ENCODE measurements at regions not wholly inside any gene's neighbourhood (a gene's known extent, or its start where the extent isn't known, plus 50 kb on each side); places are given as distances from the start of the nearest gene placed in this dataset.

DNA sequence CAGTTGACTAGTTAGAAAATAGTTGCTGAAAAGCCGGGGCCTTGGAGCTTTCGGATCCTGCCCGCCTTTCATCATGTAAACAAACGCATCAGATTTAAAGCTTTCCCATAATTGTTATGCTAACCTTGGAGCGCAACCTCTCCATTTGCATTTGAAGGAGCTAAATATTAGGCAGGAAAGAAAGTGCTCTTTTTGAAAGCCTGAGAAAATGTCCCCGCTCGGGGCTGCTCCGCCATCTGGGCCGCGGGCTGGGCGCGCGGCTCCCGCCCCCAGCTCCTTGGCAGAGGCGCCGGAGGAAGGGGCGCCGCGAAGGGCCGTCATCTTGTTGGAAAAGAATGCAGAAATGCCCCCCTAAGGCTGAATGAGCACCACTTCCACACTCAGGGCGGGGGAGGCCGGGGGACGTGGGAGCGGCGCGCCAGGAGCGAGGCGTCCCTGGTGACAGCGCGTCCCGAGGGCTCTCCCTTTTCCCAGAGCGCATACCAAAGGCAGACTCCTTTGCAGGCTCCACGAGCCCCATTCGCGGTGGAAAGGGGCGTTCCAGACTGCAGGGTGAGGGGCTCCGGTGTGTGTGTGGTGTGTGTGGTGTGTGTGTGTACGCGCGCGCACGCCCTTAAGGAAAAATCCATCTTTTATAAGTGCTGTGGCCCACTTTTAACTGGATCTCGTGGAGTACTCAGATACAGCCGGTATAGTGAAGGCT lies 145.6 kb upstream of the ID4 start:
- TF ChIP-seq CTCF (conservative IDR thresholded peaks at IDR 0.05) (no peak), EZH2 (IDR thresholded peaks at IDR 0.05; ENCODE audit: low read depth) (no peak)

All from PC-9 (cell line).